ENCODE measurements at regions not wholly inside any gene's neighbourhood (a gene's known extent, or its start where the extent isn't known, plus 50 kb on each side); places are given as distances from the start of the nearest gene placed in this dataset.

DNA sequence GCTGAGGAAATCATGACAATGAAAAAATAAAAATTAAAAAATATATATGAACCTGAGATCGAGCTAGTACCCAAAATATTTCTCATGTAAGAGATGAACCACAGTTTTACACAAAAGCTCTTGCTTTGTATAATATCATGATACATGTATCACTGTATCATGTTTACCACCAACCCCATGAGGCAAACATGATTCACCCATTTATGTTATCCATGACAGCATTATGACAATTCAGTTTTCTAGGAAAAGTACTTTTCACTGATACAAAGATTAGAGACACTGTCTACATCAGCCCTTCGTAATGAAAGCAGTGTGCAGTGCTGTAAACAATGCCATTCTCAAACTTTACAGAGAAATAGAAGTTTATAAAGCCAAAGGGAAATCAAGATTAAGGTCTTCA lies 852.5 kb upstream of the LRRC4C start:
- no peak for TF ChIP-seq POLR2A (IDR thresholded peaks at IDR 0.05)
- TF ChIP-seq, protein P1, sequence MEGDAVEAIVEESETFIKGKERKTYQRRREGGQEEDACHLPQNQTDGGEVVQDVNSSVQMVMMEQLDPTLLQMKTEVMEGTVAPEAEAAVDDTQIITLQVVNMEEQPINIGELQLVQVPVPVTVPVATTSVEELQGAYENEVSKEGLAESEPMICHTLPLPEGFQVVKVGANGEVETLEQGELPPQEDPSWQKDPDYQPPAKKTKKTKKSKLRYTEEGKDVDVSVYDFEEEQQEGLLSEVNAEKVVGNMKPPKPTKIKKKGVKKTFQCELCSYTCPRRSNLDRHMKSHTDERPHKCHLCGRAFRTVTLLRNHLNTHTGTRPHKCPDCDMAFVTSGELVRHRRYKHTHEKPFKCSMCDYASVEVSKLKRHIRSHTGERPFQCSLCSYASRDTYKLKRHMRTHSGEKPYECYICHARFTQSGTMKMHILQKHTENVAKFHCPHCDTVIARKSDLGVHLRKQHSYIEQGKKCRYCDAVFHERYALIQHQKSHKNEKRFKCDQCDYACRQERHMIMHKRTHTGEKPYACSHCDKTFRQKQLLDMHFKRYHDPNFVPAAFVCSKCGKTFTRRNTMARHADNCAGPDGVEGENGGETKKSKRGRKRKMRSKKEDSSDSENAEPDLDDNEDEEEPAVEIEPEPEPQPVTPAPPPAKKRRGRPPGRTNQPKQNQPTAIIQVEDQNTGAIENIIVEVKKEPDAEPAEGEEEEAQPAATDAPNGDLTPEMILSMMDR (IDR thresholded peaks at IDR 0.05), result no peak
